T-helper 17 cell (primary cell): ENCODE measurements at regions not wholly inside any gene's neighbourhood (a gene's known extent, or its start where the extent isn't known, plus 50 kb on each side); places are given as distances from the start of the nearest gene placed in this dataset.

ENCODE experiments used
- ATAC-seq: fragments of 150-1000 bp; cut with Tn5 transposase; 2 replicates; pipeline ENCODE4 v1.10.0; 2021; ENCODE audit warnings: mild to moderate bottlenecking, moderate library complexity
- DNase-seq, 3 donors: peaks; one replicate each; pipeline versions ENCODE4 v3.0.0 to v3.0.0-alpha.2; 2020 to 2021
- H3K9me3 ChIP-seq: one replicate; pipeline ENCODE4 v1.7.0; 2013; ENCODE audit warnings: low read length, mild to moderate bottlenecking; ENCODE audit not compliant: control insufficient read depth, poor library complexity, severe bottlenecking
- H3K27ac Mint-ChIP-seq: one replicate; pipeline ENCODE4 v1.8.0; 2022; ENCODE audit warnings: mild to moderate bottlenecking, moderate library complexity, mixed read lengths
- H3K27me3 Mint-ChIP-seq: one replicate; pipeline ENCODE4 v1.8.0; 2022; ENCODE audit warnings: mixed read lengths
- H3K36me3 Mint-ChIP-seq: one replicate; pipeline ENCODE4 v1.8.0; 2022; ENCODE audit warnings: low read depth, mixed read lengths
- H3K4me1 Mint-ChIP-seq: one replicate; pipeline ENCODE4 v1.8.0; 2022; ENCODE audit warnings: mild to moderate bottlenecking, mixed read lengths
- H3K4me3 Mint-ChIP-seq: one replicate; pipeline ENCODE4 v1.8.0; 2022; ENCODE audit warnings: mild to moderate bottlenecking, moderate library complexity, mixed read lengths

DNA sequence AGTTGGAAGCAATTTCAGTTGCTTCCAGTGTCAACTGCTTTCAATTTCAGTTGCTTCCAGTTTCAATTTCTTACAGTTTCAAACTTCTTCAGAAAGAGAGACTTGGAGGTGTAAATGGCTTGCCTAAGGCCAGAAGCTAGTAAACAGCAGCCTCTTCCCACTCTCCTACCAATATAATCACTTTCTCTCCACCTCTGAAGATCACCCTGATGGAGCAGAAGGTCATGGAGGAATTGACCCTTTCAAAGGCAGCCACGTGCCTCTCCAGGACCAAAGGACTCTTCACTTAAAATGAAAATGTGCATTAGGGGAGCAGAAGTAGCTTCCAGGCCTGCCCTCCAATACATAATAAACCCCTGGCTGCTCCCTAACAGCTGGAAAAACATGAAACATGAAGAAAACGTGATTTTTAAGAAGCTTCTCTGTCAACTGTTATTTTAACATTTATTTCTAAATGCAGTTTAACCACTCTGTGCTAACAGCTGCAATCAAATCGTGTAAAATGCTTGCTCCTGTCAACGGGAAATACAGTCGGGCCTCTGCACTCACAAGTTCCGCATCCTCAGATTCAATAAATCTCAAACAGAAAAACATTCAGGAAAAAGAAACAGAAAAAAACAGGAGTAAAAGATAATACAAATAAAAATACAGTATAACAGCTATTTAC, 1020.6 kb downstream of the XPNPEP1 start:
- Mint-ChIP-seq H3K4me3 (no peak overlapping the region), H3K4me1 (no peaks in the 10 kb centered on the region), H3K36me3 (no peaks in the 10 kb centered on the region), H3K27ac (no peak overlapping the region), H3K27me3 (no peaks in the 10 kb centered on the region)
- ATAC-seq (no peak), DNase-seq (no peak)
- no peaks in the 10 kb centered on the region for H3K9me3 ChIP-seq

DNA sequence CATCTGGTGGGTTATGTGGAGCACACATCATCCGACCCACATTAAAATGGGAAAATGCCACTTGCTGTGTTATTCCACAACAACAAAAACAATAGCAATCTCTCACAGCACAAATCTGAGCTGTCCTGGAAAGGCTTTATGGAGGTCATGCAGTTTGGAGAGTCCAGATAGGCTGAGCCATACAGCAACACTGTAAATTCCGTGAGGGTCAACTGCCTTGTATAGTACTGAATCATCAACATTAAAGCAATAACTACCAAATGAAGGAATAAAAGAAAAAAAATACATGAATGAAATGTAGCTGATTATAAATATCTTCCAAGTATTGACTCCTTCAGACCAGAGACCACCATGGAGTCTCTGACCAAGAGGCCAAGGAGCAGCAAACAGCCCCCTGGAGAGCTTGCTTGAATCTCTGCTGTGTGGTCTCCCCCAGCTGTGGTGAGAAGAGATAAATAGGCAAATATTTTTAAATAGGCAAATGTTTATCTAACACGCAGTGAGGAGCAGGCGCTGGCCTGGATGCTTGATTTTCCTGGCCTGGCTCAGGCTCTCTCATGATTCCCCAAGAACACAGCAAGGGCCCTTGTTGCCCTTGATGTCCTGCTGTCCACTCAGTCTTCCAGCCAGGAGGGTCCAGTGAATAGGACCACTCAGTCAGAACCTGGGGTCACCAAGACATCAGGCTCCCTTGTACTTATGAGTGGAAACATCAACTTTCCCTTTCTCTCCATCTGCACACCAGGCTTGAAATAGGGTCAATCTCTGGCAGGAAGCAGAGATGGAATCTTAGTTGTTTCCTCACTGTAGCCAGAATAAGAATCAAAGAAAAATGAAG, 1021.3 kb downstream of the XPNPEP1 start:
- Mint-ChIP-seq H3K4me3 (no peak overlapping the region), H3K4me1 (no peaks in the 10 kb centered on the region), H3K27ac (no peak overlapping the region), H3K36me3 (no peaks in the 10 kb centered on the region), H3K27me3 (no peaks in the 10 kb centered on the region)
- DNase-seq (no peak), ATAC-seq (no peak)
- H3K9me3 ChIP-seq = no peaks in the 10 kb centered on the region

DNA sequence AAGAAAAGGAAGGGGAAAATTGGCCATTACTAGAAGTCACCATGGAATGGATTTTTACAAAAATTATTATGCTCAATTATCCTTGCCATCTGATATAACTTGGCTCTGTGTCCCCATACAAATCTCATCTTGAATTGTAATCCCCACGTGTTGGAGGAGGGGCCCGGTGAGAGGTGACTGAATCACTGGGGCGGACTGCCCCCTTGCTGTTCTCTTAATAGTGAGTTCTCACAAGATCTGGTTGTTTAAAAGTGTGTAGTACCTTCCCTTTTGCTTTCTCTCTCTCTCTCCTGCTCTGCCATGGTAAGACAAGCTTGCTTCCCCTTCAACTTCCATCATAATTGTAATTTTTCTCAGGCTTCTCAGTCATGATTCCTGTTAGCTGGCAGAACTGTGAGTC, 1023.6 kb downstream of the XPNPEP1 start:
- no peaks in the 10 kb centered on the region for H3K36me3 Mint-ChIP-seq
- H3K27me3 Mint-ChIP-seq = no peaks in the 10 kb centered on the region
- H3K9me3 ChIP-seq = no peaks in the 10 kb centered on the region
- no peak overlapping the region for H3K27ac Mint-ChIP-seq
- no peak for ATAC-seq
- H3K4me3 Mint-ChIP-seq = no peak overlapping the region
- H3K4me1 Mint-ChIP-seq = no peaks in the 10 kb centered on the region
- DNase-seq = no peak

DNA sequence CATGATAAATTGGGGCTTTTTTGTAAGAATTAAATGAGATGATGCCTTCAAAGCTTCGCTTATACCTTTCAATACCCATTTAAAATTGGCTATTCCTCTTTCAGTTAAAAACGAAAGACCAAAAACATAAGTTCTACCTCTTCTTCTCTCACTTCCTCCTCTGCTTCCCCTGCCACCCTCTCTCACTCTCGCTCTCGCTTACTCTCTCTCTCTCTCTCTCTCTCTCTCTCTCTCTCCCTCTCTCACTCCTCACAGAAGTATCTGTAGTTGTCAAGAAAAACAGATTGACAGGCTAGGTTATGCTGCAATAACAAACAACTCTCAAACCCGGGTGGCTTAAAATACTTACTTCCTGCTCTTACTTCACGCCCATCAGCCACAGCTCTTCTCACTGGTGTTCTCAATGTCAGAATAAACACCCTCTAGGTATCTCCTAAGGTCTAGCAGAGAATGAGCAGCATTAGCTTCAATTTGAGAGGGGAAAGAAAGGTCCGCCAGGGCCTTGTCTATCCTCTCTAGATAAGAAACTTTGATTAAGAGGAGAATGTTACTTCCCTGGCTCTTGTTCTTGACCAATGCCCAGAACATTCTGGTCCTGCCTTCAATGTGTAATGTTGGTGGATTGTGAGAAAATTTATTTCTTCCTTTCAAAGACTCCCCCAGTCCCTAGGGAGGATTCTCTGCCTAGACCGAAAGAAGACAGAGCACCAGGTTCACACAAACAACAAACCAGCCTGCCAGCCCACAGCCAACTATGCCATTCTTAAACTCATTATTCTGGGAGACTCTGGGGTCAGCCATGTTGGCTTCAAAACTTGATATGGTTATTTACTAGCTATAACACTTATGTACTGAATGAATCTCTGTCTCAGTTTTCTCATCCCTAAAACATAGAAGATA, 1028.7 kb downstream of the XPNPEP1 start:
- Mint-ChIP-seq H3K27me3 (no peaks in the 10 kb centered on the region), H3K27ac (no peak overlapping the region), H3K4me1 (no peaks in the 10 kb centered on the region), H3K36me3 (no peaks in the 10 kb centered on the region), H3K4me3 (no peak overlapping the region)
- DNase-seq = no peak
- no peak for ATAC-seq
- H3K9me3 ChIP-seq = no peaks in the 10 kb centered on the region

DNA sequence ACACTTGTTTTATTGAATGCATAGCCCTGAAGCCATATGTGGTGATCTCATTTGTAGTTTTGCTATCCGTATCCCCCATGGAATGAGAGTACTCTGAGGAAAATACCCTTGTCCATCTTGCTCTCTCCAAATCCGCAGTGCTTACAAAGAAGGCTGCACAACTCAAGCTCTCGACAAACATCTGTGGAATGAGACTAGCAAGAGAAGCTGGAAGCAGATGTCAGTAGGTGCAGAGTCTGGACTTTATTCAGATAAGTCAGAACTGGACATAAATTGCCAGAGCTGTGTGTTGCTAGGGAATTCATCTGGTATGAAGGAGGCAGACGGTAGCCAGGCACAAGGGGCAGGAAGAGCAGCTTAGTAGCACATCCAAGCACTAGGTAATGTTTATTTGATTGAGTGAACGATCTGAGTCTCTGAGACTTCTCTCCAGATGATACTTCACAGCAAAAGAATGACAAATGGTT, 1046.2 kb downstream of the XPNPEP1 start:
- DNase-seq = no peak
- no peaks in the 10 kb centered on the region for H3K4me1 Mint-ChIP-seq
- H3K27me3 Mint-ChIP-seq = no peaks in the 10 kb centered on the region
- H3K4me3 Mint-ChIP-seq = no peak overlapping the region
- no peaks in the 10 kb centered on the region for H3K9me3 ChIP-seq
- H3K27ac Mint-ChIP-seq = no peak overlapping the region
- ATAC-seq = no peak
- no peaks in the 10 kb centered on the region for H3K36me3 Mint-ChIP-seq

DNA sequence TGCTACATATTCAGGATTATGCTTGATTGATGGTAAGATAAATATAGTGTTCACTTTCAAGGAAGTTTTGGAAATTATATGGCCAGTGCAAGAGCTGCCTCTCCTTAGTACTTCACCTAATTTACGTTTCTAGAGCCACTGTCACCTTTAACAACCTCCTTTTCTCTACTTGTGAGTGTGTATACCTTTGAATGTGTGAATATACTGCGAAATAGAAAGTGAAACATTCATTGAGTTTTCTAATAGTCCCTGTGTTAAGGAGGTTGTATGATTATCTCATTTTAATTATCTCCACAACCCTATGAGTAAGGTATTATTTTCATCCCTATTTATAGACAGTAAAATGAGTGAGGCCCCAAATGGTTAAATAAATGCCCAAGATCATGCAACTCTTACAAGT, 1050.5 kb downstream of the XPNPEP1 start:
- no peaks in the 10 kb centered on the region for H3K27me3 Mint-ChIP-seq
- no peaks in the 10 kb centered on the region for H3K9me3 ChIP-seq
- DNase-seq (no peak), ATAC-seq (no peak)
- H3K27ac Mint-ChIP-seq = no peak overlapping the region
- no peaks in the 10 kb centered on the region for H3K36me3 Mint-ChIP-seq
- H3K4me3 Mint-ChIP-seq = no peak overlapping the region
- H3K4me1 Mint-ChIP-seq = no peaks in the 10 kb centered on the region

DNA sequence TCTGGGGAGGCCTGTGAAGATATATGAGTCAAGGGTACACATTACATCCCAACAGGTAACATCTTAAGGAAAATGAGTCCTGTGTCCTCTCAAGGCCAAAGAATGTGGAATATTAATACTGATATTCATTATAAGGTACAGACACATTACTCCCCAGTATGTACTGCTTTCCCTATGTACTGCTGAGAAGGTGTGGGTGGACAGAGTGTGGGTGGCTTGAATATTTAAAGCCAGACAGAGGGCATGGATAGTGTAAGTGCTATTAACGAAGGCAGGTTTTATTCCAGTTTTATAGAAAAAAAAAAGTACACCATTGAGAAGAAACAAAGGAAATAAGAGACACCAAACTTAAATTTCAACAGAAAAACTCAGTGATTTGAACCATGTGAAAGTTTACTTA, 1054.4 kb downstream of the XPNPEP1 start:
- Mint-ChIP-seq H3K27ac (no peak overlapping the region), H3K4me3 (no peak overlapping the region), H3K36me3 (no peaks in the 10 kb centered on the region), H3K27me3 (no peaks in the 10 kb centered on the region), H3K4me1 (no peaks in the 10 kb centered on the region)
- H3K9me3 ChIP-seq = no peaks in the 10 kb centered on the region
- DNase-seq (no peak), ATAC-seq (no peak)

DNA sequence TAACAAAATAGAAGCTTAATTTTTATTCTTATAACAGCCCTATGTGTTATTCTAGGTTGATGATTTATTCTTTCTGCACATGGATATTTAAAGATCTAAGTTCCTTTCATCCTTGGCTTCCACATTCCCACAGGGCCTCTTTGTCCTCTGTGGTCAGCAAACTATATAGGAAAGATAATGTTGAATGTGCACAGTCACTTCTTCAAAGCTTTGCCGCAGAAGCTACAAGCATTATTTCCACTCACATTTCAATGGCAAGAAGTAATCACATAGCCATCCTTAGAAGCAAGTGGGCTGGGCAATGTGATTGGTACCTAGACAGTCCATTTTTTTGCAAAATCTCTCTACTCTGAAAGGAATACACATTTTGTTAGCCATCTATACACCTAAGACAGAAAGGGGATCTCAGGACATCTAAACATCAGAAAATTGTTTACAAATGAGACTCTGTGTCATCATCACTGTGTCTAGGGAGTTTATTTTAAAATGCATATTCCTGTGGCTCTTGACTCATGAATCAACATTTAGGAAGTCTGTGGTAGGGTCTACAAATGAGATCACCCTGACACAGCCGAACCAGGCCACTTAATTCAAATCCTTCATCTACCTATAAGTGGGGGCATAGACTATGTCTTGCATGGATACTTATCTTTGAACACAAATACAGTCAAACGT, 1060.5 kb downstream of the XPNPEP1 start:
- ATAC-seq = no peak
- no peaks in the 10 kb centered on the region for H3K4me1 Mint-ChIP-seq

DNA sequence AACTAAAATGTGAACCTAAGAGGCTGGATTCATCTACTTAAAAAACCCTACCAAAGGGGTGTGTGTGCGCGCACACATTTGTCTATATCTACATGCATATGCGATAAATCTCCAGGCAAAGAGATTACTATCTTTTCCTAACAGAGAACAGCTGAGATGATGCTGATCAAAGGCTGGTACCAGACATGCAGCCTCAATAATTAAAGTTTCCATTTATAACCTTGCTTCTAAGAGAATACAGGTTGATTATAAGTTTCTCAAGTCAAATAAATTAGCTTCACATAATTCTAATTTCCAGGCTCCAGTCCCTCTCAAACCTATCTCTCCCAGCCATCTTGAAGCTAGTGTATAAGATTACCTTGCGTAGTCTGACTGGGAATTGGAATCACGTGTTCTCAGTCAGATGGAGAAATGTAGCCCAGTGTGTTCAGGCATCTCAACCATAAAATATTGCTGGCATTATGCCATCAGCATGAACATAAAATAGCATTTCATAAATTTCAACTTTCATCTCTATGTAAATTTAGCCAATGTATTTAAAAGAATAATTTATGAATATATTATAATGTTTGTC, 1062.0 kb downstream of the XPNPEP1 start:
- Mint-ChIP-seq H3K27ac (no peak overlapping the region), H3K27me3 (no peaks in the 10 kb centered on the region), H3K4me3 (no peak overlapping the region), H3K36me3 (no peaks in the 10 kb centered on the region), H3K4me1 (no peaks in the 10 kb centered on the region)
- H3K9me3 ChIP-seq = no peaks in the 10 kb centered on the region
- no peak for DNase-seq
- ATAC-seq = no peak

More for the DNA sequence above, 1060.5 kb downstream of the XPNPEP1 start:
- no peak for DNase-seq
- no peak overlapping the region for H3K4me3 Mint-ChIP-seq
- no peaks in the 10 kb centered on the region for H3K9me3 ChIP-seq
- H3K27ac Mint-ChIP-seq = no peak overlapping the region
- H3K36me3 Mint-ChIP-seq = no peaks in the 10 kb centered on the region
- H3K27me3 Mint-ChIP-seq = no peaks in the 10 kb centered on the region

DNA sequence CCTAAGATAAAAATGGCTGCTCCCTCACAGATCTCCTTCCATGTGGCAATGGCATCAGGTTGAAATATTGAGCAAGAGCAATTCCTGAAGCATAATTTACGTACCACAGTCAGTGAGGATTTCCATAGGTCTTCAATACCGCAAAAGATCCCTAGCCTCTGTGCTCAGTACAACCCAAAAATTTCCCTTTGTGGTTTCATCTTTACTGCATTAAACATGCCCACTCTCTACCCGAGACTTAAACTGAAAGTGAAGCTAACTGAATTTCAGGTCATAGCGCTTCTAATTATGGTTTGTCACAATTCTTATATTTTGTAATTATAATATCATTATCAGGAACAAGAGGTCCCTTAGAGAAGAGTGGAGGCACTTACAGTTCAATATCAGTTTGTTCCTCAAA, 1071.1 kb downstream of the XPNPEP1 start:
- Mint-ChIP-seq H3K4me3 (no peak overlapping the region), H3K27ac (no peak overlapping the region), H3K4me1 (no peaks in the 10 kb centered on the region), H3K36me3 (no peaks in the 10 kb centered on the region), H3K27me3 (no peaks in the 10 kb centered on the region)
- no peak for DNase-seq
- no peak for ATAC-seq
- no peaks in the 10 kb centered on the region for H3K9me3 ChIP-seq

DNA sequence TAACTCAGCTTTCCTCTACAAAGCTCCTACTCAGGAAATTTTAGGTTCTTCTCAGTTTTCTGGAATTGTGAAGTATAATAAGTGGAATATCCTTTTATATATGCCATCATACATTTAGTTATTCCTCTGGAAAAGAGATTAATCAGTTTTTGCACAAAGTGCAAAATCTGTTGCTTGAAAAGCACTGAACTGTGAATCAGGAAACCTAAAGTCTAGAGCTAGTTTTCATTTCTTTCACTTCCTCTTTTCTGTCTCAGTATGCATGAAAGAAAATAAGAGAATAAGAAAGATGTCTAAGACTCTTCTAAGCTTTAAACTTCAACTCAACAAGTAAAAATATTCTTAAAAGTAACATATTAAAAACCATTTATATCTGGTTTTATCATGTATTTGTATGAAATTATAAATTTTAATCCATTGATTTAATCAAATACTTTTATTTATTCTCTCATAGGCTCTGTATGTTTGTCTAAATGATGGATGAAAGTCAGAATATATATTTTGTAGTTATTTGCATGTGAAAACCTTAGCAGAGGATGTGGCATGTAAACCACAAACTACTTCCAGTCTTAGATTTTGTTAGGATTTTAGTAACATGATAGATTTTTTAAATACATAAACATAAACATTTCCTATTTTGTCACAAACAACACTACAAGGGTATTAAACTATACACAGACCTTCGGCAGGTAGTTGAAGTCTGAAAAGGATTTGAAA, 1073.0 kb downstream of the XPNPEP1 start:
- no peaks in the 10 kb centered on the region for H3K27me3 Mint-ChIP-seq
- no peaks in the 10 kb centered on the region for H3K4me1 Mint-ChIP-seq
- H3K4me3 Mint-ChIP-seq = no peak overlapping the region
- H3K36me3 Mint-ChIP-seq = no peaks in the 10 kb centered on the region
- no peak for DNase-seq
- no peaks in the 10 kb centered on the region for H3K9me3 ChIP-seq
- no peak for ATAC-seq
- H3K27ac Mint-ChIP-seq = no peak overlapping the region

DNA sequence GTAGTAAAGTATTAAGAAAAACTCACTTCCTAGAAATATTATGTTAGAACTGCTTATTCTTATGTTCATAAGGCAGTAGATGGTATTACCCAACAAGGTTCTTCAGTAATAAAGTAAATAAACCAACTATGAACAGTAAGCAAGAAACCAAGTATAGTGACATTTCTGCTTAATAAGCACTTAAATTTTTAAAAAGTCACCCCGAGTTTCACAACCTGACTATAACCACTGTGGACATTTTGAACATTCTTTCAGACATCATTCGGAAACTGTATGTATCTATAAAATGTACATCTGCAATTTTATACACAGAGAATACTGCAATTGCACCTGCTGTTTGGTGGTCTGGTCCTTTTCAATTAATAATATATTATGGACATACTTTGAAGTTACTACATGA, 1073.6 kb downstream of the XPNPEP1 start:
- DNase-seq (no peak), ATAC-seq (no peak)
- Mint-ChIP-seq H3K4me1 (no peaks in the 10 kb centered on the region), H3K36me3 (no peaks in the 10 kb centered on the region), H3K27me3 (no peaks in the 10 kb centered on the region), H3K27ac (no peak overlapping the region), H3K4me3 (no peak overlapping the region)
- no peaks in the 10 kb centered on the region for H3K9me3 ChIP-seq
